Epithelial cell of proximal tubule (primary cell): ENCODE measurements at regions not wholly inside any gene's neighbourhood (a gene's known extent, or its start where the extent isn't known, plus 50 kb on each side); places are given as distances from the start of the nearest gene placed in this dataset.

Experiments
- DNase-seq: peaks from one replicate; pipeline ENCODE4 v3.0.0-alpha.2; 2011; ENCODE audit warnings: low read depth
- H3K4me3 ChIP-seq: 2 replicates; pipeline ENCODE4 v1.5.1; 2011; ENCODE audit warnings: low read depth, mild to moderate bottlenecking, low read length
- CTCF ChIP-seq: conservative IDR thresholded peaks from 2 replicates; pipeline ENCODE4 v1.5.1; 2012; ENCODE audit warnings: low read depth, mild to moderate bottlenecking, low read length

- DNase-seq = no peak
- H3K4me3 ChIP-seq = no peak overlapping the region
- TF ChIP-seq CTCF = no peak
These were observed 430.3 kb upstream of the GOT2 start for GRCh38 chr16:59164461-59164860.

GRCh38 chr16:59163371-59164055, 429.4 kb upstream of the GOT2 start:
- no peak for TF ChIP-seq CTCF
- no peak for DNase-seq

GRCh38 chr16:59161679-59162078, 427.6 kb upstream of the GOT2 start:
- TF ChIP-seq CTCF = no peak
- no peak overlapping the region for H3K4me3 ChIP-seq
- DNase-seq = no peak

More at GRCh38 chr16:59163371-59164055, 429.4 kb upstream of the GOT2 start:
- no peak overlapping the region for H3K4me3 ChIP-seq

- TF ChIP-seq CTCF = no peak
- DNase-seq = no peak
These were observed 420.2 kb upstream of the GOT2 start for GRCh38 chr16:59154295-59154694.

GRCh38 chr16:59148769-59149155, 414.6 kb upstream of the GOT2 start:
- no peak for DNase-seq
- no peak overlapping the region for H3K4me3 ChIP-seq
- no peak for TF ChIP-seq CTCF

More at GRCh38 chr16:59154295-59154694, 420.2 kb upstream of the GOT2 start:
- no peak overlapping the region for H3K4me3 ChIP-seq

GRCh38 chr16:59148056-59148768, 414.1 kb upstream of the GOT2 start:
- TF ChIP-seq CTCF = no peak
- no peak for DNase-seq
- no peak overlapping the region for H3K4me3 ChIP-seq
